ENCODE measurements at regions not wholly inside any gene's neighbourhood (a gene's known extent, or its start where the extent isn't known, plus 50 kb on each side); places are given as distances from the start of the nearest gene placed in this dataset.

GRCh38 chr2:142665241-142665640, 212.2 kb upstream of the KYNU start:
- TF ChIP-seq CTCF (IDR thresholded peaks at IDR 0.05) (no peak), EZH2 (IDR thresholded peaks at IDR 0.05; ENCODE audit: borderline replicate concordance, insufficient read depth, low read depth, low read length, poor library complexity, severe bottlenecking) (no peak)

Measured in B cell (primary cell).